Lower leg skin (tissue), 3 donors: ENCODE measurements at regions not wholly inside any gene's neighbourhood (a gene's known extent, or its start where the extent isn't known, plus 50 kb on each side); places are given as distances from the start of the nearest gene placed in this dataset.

Experiments used
- POLR2A ChIP-seq, 2 donors: fragments of 450-650 bp; IDR thresholded peaks; one replicate each; pipeline ENCODE4 v1.6.1; 2016 to 2017; ENCODE audit warnings: antibody characterized with exemption in 2 of 2, mild to moderate bottlenecking in 1 of 2, moderate library complexity in 1 of 2
- TF ChIP-seq, protein P1 (sequence below), 3 donors: fragments of 450-650 bp; IDR thresholded peaks; one replicate each; pipeline ENCODE4 v1.5.1; 2016; ENCODE audit warnings: antibody characterized with exemption in 3 of 3, mild to moderate bottlenecking in 3 of 3, moderate library complexity in 2 of 3

DNA sequence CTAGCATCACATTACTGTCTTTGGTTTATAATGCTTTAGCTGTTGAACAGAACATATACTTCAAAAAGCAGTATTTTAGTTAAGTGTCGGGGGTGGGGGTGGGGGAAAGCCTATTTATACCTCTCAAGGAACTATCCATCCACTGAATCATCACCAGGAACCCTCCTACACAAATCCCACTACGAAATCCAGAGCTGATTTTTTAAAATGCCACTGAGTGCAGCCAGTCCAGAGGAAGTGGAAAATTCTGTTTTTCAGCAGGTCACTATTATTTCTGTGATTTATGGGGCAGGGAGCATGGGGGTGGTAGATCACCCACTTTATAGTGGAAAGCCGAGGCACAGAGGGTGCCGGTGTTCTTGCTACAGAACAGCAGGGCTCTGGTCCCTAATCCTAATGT, 284.1 kb downstream of the SOX9 start:
- TF ChIP-seq, protein P1, sequence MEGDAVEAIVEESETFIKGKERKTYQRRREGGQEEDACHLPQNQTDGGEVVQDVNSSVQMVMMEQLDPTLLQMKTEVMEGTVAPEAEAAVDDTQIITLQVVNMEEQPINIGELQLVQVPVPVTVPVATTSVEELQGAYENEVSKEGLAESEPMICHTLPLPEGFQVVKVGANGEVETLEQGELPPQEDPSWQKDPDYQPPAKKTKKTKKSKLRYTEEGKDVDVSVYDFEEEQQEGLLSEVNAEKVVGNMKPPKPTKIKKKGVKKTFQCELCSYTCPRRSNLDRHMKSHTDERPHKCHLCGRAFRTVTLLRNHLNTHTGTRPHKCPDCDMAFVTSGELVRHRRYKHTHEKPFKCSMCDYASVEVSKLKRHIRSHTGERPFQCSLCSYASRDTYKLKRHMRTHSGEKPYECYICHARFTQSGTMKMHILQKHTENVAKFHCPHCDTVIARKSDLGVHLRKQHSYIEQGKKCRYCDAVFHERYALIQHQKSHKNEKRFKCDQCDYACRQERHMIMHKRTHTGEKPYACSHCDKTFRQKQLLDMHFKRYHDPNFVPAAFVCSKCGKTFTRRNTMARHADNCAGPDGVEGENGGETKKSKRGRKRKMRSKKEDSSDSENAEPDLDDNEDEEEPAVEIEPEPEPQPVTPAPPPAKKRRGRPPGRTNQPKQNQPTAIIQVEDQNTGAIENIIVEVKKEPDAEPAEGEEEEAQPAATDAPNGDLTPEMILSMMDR (IDR thresholded peaks at IDR 0.05): no peak
- no peak for TF ChIP-seq POLR2A (IDR thresholded peaks at IDR 0.05)
